ENCODE measurements at regions not wholly inside any gene's neighbourhood (a gene's known extent, or its start where the extent isn't known, plus 50 kb on each side); places are given as distances from the start of the nearest gene placed in this dataset.

GRCh38 chr2:126368758-126369157, 287.2 kb upstream of the GYPC start:
- Histone ChIP-seq H3K27me3 (ENCODE audit: insufficient read depth, low read length) (no peaks in the 10 kb centered on the region), H2AFZ (ENCODE audit: low read depth, low read length) (no peak overlapping the region), H3K4me3 (ENCODE audit: low read length) (no peak overlapping the region), H3K4me1 (ENCODE audit: insufficient read depth, low read length) (no peaks in the 10 kb centered on the region), H3K9me3 (ENCODE audit: low read length) (no peaks in the 10 kb centered on the region), H3K36me3 (ENCODE audit: insufficient read depth, low read length) (no peaks in the 10 kb centered on the region)

DNA sequence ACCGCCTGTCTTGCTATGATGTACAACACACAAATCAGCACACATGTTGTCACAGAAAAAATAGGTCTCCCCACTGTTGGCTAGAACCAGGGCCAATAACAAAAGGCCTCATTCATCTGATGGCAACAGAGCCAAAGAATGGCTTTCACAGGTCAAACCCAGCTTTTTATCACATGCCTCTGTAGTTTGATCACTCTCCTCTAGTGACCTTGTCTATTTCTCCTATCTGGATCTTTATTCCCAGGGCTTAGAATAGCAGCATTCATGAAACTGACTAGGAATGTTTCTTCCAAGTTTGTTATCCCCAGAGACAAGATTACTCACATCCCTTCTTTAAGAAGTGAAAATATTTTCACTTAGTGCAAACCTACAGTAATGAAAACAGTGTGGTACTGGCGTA, 285.8 kb upstream of the GYPC start:
- no peaks in the 10 kb centered on the region for H3K4me1 ChIP-seq (ENCODE audit: insufficient read depth, low read length)
- no peaks in the 10 kb centered on the region for H3K27me3 ChIP-seq (ENCODE audit: insufficient read depth, low read length)
- no peaks in the 10 kb centered on the region for H3K36me3 ChIP-seq (ENCODE audit: insufficient read depth, low read length)
- H3K4me3 ChIP-seq (ENCODE audit: low read length) = no peak overlapping the region
- H3K9me3 ChIP-seq (ENCODE audit: low read length) = no peaks in the 10 kb centered on the region
- no peak overlapping the region for H2AFZ ChIP-seq (ENCODE audit: low read depth, low read length)

GRCh38 chr2:126372406-126372805, 283.6 kb upstream of the GYPC start:
- Histone ChIP-seq H3K36me3 (ENCODE audit: insufficient read depth, low read length) (no peaks in the 10 kb centered on the region), H3K4me1 (ENCODE audit: insufficient read depth, low read length) (no peaks in the 10 kb centered on the region), H3K9me3 (ENCODE audit: low read length) (no peaks in the 10 kb centered on the region), H2AFZ (ENCODE audit: low read depth, low read length) (no peak overlapping the region), H3K4me3 (ENCODE audit: low read length) (no peak overlapping the region), H3K27me3 (ENCODE audit: insufficient read depth, low read length) (no peaks in the 10 kb centered on the region)

DNA sequence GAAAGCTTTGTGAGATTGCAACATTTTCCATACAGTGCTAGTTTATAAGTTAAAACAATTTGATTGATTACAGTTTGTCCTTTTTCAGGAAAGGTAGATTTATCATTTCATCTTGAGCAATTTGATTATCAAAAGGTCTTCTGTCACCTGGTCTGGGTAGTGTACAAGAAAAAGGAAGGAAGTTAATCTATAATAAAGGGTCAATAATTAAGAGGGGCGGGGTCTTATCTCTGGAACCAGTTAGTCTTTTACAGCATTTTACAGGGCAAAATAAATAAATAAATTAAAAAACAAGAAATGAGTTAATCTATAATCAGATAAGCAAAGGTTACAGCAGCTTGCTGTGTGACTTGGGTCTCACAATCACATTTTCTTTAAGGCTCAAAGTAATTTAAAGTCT, 277.8 kb upstream of the GYPC start:
- Histone ChIP-seq H3K4me3 (ENCODE audit: low read length) (no peak overlapping the region), H3K27me3 (ENCODE audit: insufficient read depth, low read length) (no peaks in the 10 kb centered on the region), H2AFZ (ENCODE audit: low read depth, low read length) (no peak overlapping the region), H3K4me1 (ENCODE audit: insufficient read depth, low read length) (no peaks in the 10 kb centered on the region), H3K9me3 (ENCODE audit: low read length) (no peaks in the 10 kb centered on the region), H3K36me3 (ENCODE audit: insufficient read depth, low read length) (no peaks in the 10 kb centered on the region)

- Histone ChIP-seq H3K36me3 (ENCODE audit: insufficient read depth, low read length) (no peaks in the 10 kb centered on the region), H3K4me1 (ENCODE audit: insufficient read depth, low read length) (no peaks in the 10 kb centered on the region), H3K4me3 (ENCODE audit: low read length) (no peak overlapping the region), H3K27me3 (ENCODE audit: insufficient read depth, low read length) (no peaks in the 10 kb centered on the region), H3K9me3 (ENCODE audit: low read length) (no peaks in the 10 kb centered on the region), H2AFZ (ENCODE audit: low read depth, low read length) (no peak overlapping the region)
Observed at GRCh38 chr2:126381091-126381490, 274.9 kb upstream of the GYPC start.

- Histone ChIP-seq H3K9me3 (ENCODE audit: low read length) (no peaks in the 10 kb centered on the region), H2AFZ (ENCODE audit: low read depth, low read length) (no peak overlapping the region), H3K36me3 (ENCODE audit: insufficient read depth, low read length) (no peaks in the 10 kb centered on the region), H3K4me3 (ENCODE audit: low read length) (no peak overlapping the region), H3K4me1 (ENCODE audit: insufficient read depth, low read length) (no peaks in the 10 kb centered on the region), H3K27me3 (ENCODE audit: insufficient read depth, low read length) (no peaks in the 10 kb centered on the region)
Observed at GRCh38 chr2:126382998-126383397, 273.0 kb upstream of the GYPC start.

GRCh38 chr2:126383800-126384199, 272.2 kb upstream of the GYPC start:
- no peaks in the 10 kb centered on the region for H3K9me3 ChIP-seq (ENCODE audit: low read length)

DNA sequence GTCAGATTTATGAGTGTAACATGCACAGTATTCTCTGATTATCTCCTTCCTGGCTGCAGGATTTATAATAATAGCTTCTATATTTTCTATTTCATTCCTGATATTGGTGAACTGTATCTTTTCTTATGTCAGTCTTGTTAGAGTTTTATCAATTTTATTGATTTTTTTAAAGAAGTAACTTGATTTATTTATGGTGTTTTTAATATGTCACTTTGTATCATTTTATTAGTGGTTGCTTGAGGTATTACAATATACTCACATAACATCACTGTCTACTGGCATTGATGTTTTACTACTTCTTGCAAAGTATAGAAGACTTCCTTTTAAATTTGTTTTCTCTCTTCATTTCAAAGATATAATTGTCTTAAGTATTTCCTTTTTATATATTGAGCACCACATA, 270.5 kb upstream of the GYPC start:
- Histone ChIP-seq H3K36me3 (ENCODE audit: insufficient read depth, low read length) (no peaks in the 10 kb centered on the region), H3K4me1 (ENCODE audit: insufficient read depth, low read length) (no peaks in the 10 kb centered on the region), H3K9me3 (ENCODE audit: low read length) (no peaks in the 10 kb centered on the region), H3K4me3 (ENCODE audit: low read length) (no peak overlapping the region), H3K27me3 (ENCODE audit: insufficient read depth, low read length) (no peaks in the 10 kb centered on the region), H2AFZ (ENCODE audit: low read depth, low read length) (no peak overlapping the region)

More at GRCh38 chr2:126383800-126384199, 272.2 kb upstream of the GYPC start:
- H3K4me1 ChIP-seq (ENCODE audit: insufficient read depth, low read length) = no peaks in the 10 kb centered on the region
- no peak overlapping the region for H2AFZ ChIP-seq (ENCODE audit: low read depth, low read length)
- H3K27me3 ChIP-seq (ENCODE audit: insufficient read depth, low read length) = no peaks in the 10 kb centered on the region
- H3K4me3 ChIP-seq (ENCODE audit: low read length) = no peak overlapping the region
- no peaks in the 10 kb centered on the region for H3K36me3 ChIP-seq (ENCODE audit: insufficient read depth, low read length)

GRCh38 chr2:126385983-126386382, 270.0 kb upstream of the GYPC start:
- Histone ChIP-seq H2AFZ (ENCODE audit: low read depth, low read length) (no peak overlapping the region), H3K9me3 (ENCODE audit: low read length) (no peaks in the 10 kb centered on the region), H3K4me1 (ENCODE audit: insufficient read depth, low read length) (no peaks in the 10 kb centered on the region), H3K36me3 (ENCODE audit: insufficient read depth, low read length) (no peaks in the 10 kb centered on the region), H3K4me3 (ENCODE audit: low read length) (no peak overlapping the region), H3K27me3 (ENCODE audit: insufficient read depth, low read length) (no peaks in the 10 kb centered on the region)

- Histone ChIP-seq H3K27me3 (ENCODE audit: insufficient read depth, low read length) (no peaks in the 10 kb centered on the region), H3K36me3 (ENCODE audit: insufficient read depth, low read length) (no peaks in the 10 kb centered on the region), H3K4me1 (ENCODE audit: insufficient read depth, low read length) (no peaks in the 10 kb centered on the region), H3K9me3 (ENCODE audit: low read length) (no peaks in the 10 kb centered on the region), H3K4me3 (ENCODE audit: low read length) (no peak overlapping the region), H2AFZ (ENCODE audit: low read depth, low read length) (no peak overlapping the region)
Observed at GRCh38 chr2:126389446-126389845, 266.5 kb upstream of the GYPC start.

- no peaks in the 10 kb centered on the region for H3K4me1 ChIP-seq (ENCODE audit: insufficient read depth, low read length)
- no peaks in the 10 kb centered on the region for H3K27me3 ChIP-seq (ENCODE audit: insufficient read depth, low read length)
- H2AFZ ChIP-seq (ENCODE audit: low read depth, low read length) = no peak overlapping the region
- H3K4me3 ChIP-seq (ENCODE audit: low read length) = no peak overlapping the region
- no peaks in the 10 kb centered on the region for H3K36me3 ChIP-seq (ENCODE audit: insufficient read depth, low read length)
- H3K9me3 ChIP-seq (ENCODE audit: low read length) = no peaks in the 10 kb centered on the region
Observed at GRCh38 chr2:126392889-126393288, 263.1 kb upstream of the GYPC start.

GRCh38 chr2:126399001-126399400, 257.0 kb upstream of the GYPC start:
- Histone ChIP-seq H3K27me3 (ENCODE audit: insufficient read depth, low read length) (no peaks in the 10 kb centered on the region), H2AFZ (ENCODE audit: low read depth, low read length) (no peak overlapping the region), H3K9me3 (ENCODE audit: low read length) (no peaks in the 10 kb centered on the region), H3K4me3 (ENCODE audit: low read length) (no peak overlapping the region), H3K36me3 (ENCODE audit: insufficient read depth, low read length) (no peaks in the 10 kb centered on the region), H3K4me1 (ENCODE audit: insufficient read depth, low read length) (no peaks in the 10 kb centered on the region)

DNA sequence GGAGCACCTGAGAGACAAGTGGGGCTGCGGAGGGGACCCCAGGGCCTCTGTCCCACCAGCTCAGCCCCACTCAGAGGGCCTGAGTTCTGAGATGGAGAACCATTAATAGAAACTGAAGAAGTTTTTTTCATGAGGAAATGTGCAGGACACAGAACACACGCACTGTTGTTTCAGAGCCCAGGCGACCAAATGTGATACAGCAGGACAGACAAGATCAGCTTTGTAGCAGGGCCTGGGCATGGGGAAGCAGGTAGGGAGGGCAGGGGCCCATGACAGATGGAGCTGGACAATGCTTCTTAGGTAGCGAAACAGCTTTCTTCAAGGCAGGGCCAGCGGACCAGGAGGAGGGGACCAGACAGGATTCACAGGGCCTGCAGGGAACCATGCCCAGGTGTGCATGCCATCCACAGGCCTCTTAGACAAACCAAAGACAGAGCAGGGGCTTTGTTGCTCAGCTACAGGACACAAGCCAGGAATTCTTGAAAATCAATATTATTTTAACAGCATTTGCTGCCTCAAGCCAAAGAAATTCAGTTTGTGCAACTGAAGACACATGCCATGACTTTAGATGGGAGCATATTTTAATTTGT, 252.8 kb upstream of the GYPC start:
- Histone ChIP-seq H3K27me3 (ENCODE audit: insufficient read depth, low read length) (no peaks in the 10 kb centered on the region), H3K4me3 (ENCODE audit: low read length) (no peak overlapping the region), H3K9me3 (ENCODE audit: low read length) (no peaks in the 10 kb centered on the region), H2AFZ (ENCODE audit: low read depth, low read length) (no peak overlapping the region), H3K36me3 (ENCODE audit: insufficient read depth, low read length) (no peaks in the 10 kb centered on the region), H3K4me1 (ENCODE audit: insufficient read depth, low read length) (no peaks in the 10 kb centered on the region)

GRCh38 chr2:126406267-126406666, 249.7 kb upstream of the GYPC start:
- no peak overlapping the region for H2AFZ ChIP-seq (ENCODE audit: low read depth, low read length)
- no peaks in the 10 kb centered on the region for H3K36me3 ChIP-seq (ENCODE audit: insufficient read depth, low read length)
- H3K4me1 ChIP-seq (ENCODE audit: insufficient read depth, low read length) = no peaks in the 10 kb centered on the region
- no peaks in the 10 kb centered on the region for H3K9me3 ChIP-seq (ENCODE audit: low read length)
- no peak overlapping the region for H3K4me3 ChIP-seq (ENCODE audit: low read length)
- H3K27me3 ChIP-seq (ENCODE audit: insufficient read depth, low read length) = no peaks in the 10 kb centered on the region

Data from neuron (in vitro differentiated cells).